WTC11 (cell line): ENCODE measurements at regions not wholly inside any gene's neighbourhood (a gene's known extent, or its start where the extent isn't known, plus 50 kb on each side); places are given as distances from the start of the nearest gene placed in this dataset.
"Not testable (repeated sequence)": the region's sequence is repeated elsewhere in the genome, so short reads cannot be mapped to it uniquely, and the experiment has no call there.

ENCODE experiments used
- ATAC-seq: fragments of 200-7000 bp; cut with Tn5 transposase; 2 replicates; pipeline ENCODE4 v1.10.0; 2021; ENCODE audit warnings: mild to moderate bottlenecking, moderate library complexity
- CTCF ChIA-PET: fragments of 300-600 bp; sonication (Branson Sonifier 250); formaldehyde crosslinking; loops from one replicate; lab custom pipeline; 2021; ENCODE audit warnings: antibody characterized with exemption; lab: Charles Lee
- POLR2A ChIA-PET: fragments of 350-600 bp; sonication (Branson Sonifier 250); formaldehyde crosslinking; loops from one replicate; lab custom pipeline; 2021; ENCODE audit warnings: antibody characterized with exemption; lab: Charles Lee
- DNase-seq: peaks from one replicate; pipeline ENCODE4 v3.0.0; 2021; ENCODE audit warnings: low spot score
- H3K27ac Mint-ChIP-seq: 2 replicates; pipeline ENCODE4 v1.8.0; 2021; ENCODE audit warnings: mixed read lengths
- H3K27me3 Mint-ChIP-seq: 2 replicates; pipeline ENCODE4 v1.8.0; 2021; ENCODE audit warnings: low read depth, mild to moderate bottlenecking, moderate library complexity, mixed read lengths
- H3K36me3 Mint-ChIP-seq: 2 replicates; pipeline ENCODE4 v1.8.0; 2021; ENCODE audit warnings: mixed read lengths
- H3K4me1 Mint-ChIP-seq: 2 replicates; pipeline ENCODE4 v1.8.0; 2022; ENCODE audit warnings: mixed read lengths
- H3K4me3 Mint-ChIP-seq: 2 replicates; pipeline ENCODE4 v1.8.0; 2021; ENCODE audit warnings: mild to moderate bottlenecking, moderate library complexity, mixed read lengths
- H3K9me3 Mint-ChIP-seq: 2 replicates; pipeline ENCODE4 v1.8.0; 2021; ENCODE audit warnings: mixed read lengths
- FOXK1 ChIP-seq: sonication (generic); formaldehyde crosslinking; IDR thresholded peaks from 2 replicates; pipeline ENCODE4 v1.8.0; 2022; ENCODE audit warnings: mild to moderate bottlenecking, moderate library complexity, missing genetic modification reagents
- PRRX2 ChIP-seq: fragments of 250-450 bp; sonication (Bioruptor Pico); IDR thresholded peaks from 2 replicates; pipeline ENCODE4 v1.8.0; 2021; ENCODE audit warnings: mild to moderate bottlenecking
- RELA ChIP-seq: sonication (generic); formaldehyde crosslinking; IDR thresholded peaks from 2 replicates; pipeline ENCODE4 v1.8.1; 2022; ENCODE audit warnings: missing genetic modification reagents, mild to moderate bottlenecking, borderline replicate concordance
- ZBTB21 ChIP-seq: sonication (generic); formaldehyde crosslinking; IDR thresholded peaks from 2 replicates; pipeline ENCODE4 v1.8.1; 2023; ENCODE audit warnings: mild to moderate bottlenecking, missing genetic modification reagents, borderline replicate concordance
- ZNF281 ChIP-seq: sonication (generic); formaldehyde crosslinking; IDR thresholded peaks from 2 replicates; pipeline ENCODE4 v1.8.0; 2023; ENCODE audit warnings: mild to moderate bottlenecking, missing genetic modification reagents
- ZNF416 ChIP-seq: fragments of 250-450 bp; sonication (Bioruptor Pico); IDR thresholded peaks from 2 replicates; pipeline ENCODE4 v1.9.0; 2021; ENCODE audit warnings: mild to moderate bottlenecking, inconsistent platforms
- TF ChIP-seq, protein P1 (sequence below): sonication (generic); formaldehyde crosslinking; IDR thresholded peaks from 2 replicates; pipeline ENCODE4 v1.8.1; 2023; ENCODE audit warnings: mild to moderate bottlenecking, missing genetic modification reagents
- TF ChIP-seq, protein P2 (sequence below): fragments of 200-600 bp; IDR thresholded peaks from 2 replicates; pipeline ENCODE4 v1.8.0; 2022; ENCODE audit warnings: antibody characterized with exemption
- TF ChIP-seq, protein P3 (sequence below): sonication (generic); formaldehyde crosslinking; IDR thresholded peaks from 2 replicates; pipeline ENCODE4 v1.8.1; 2022; ENCODE audit warnings: low read depth, missing genetic modification reagents, borderline replicate concordance

DNA sequence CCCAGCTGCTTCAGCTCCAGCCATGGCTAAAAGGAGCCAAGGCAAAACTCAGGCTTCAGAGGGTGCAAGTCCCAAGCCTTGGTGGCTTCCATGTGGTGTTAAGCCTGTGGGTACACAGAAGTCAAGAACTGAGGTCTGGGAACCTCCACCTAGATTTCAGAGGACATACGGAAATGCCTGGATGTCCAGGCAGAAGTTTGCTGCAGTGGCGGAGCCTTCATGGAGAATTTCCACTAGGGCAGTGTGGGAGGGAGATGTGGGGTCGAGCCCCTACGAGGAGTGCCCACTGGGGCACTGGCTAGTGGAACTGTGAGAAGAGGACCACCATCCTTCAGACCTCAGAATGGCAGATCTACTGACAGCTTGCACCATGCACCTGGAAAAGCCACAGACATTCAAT, 76.1 kb upstream of the KCTD1 start:
- no peak for TF ChIP-seq ZNF416 (CRISPR knock-in tag)
- TF ChIP-seq ZBTB21, result no peak
- no peak for TF ChIP-seq ZNF281 (CRISPR knock-in tag)
- TF ChIP-seq PRRX2 (CRISPR knock-in tag), result no peak
- TF ChIP-seq, protein P1, sequence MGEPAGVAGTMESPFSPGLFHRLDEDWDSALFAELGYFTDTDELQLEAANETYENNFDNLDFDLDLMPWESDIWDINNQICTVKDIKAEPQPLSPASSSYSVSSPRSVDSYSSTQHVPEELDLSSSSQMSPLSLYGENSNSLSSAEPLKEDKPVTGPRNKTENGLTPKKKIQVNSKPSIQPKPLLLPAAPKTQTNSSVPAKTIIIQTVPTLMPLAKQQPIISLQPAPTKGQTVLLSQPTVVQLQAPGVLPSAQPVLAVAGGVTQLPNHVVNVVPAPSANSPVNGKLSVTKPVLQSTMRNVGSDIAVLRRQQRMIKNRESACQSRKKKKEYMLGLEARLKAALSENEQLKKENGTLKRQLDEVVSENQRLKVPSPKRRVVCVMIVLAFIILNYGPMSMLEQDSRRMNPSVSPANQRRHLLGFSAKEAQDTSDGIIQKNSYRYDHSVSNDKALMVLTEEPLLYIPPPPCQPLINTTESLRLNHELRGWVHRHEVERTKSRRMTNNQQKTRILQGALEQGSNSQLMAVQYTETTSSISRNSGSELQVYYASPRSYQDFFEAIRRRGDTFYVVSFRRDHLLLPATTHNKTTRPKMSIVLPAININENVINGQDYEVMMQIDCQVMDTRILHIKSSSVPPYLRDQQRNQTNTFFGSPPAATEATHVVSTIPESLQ (CRISPR knock-in tag), result no peak
- TF ChIP-seq RELA (CRISPR knock-in tag), result no peak
- TF ChIP-seq FOXK1 (CRISPR knock-in tag), result no peak
- Mint-ChIP-seq H3K27me3 (peaks cover 5% of the 10 kb centered on the region), H3K4me1 (peaks cover 3% of the 10 kb centered on the region; the same call in 1 of the 2 replicates), H3K27ac (no peak overlapping the region), H3K9me3 (peaks cover 48% of the 10 kb centered on the region), H3K36me3 (peaks cover 28% of the 10 kb centered on the region), H3K4me3 (no peak overlapping the region)
- ChIA-PET POLR2A (no interaction called here), CTCF (no interaction called here)
- ATAC-seq (no peak), DNase-seq (no peak)

- H3K4me3 Mint-ChIP-seq, H3K27ac Mint-ChIP-seq, H3K4me1 Mint-ChIP-seq, H3K27me3 Mint-ChIP-seq, ATAC-seq, DNase-seq, POLR2A ChIA-PET, CTCF ChIA-PET: not testable (repeated sequence)
- peaks cover 48% of the 10 kb centered on the region for H3K9me3 Mint-ChIP-seq
- peaks cover 28% of the 10 kb centered on the region for H3K36me3 Mint-ChIP-seq
Measured at GRCh38 chr18:26623314-26623713, 75.0 kb upstream of the KCTD1 start.

DNA sequence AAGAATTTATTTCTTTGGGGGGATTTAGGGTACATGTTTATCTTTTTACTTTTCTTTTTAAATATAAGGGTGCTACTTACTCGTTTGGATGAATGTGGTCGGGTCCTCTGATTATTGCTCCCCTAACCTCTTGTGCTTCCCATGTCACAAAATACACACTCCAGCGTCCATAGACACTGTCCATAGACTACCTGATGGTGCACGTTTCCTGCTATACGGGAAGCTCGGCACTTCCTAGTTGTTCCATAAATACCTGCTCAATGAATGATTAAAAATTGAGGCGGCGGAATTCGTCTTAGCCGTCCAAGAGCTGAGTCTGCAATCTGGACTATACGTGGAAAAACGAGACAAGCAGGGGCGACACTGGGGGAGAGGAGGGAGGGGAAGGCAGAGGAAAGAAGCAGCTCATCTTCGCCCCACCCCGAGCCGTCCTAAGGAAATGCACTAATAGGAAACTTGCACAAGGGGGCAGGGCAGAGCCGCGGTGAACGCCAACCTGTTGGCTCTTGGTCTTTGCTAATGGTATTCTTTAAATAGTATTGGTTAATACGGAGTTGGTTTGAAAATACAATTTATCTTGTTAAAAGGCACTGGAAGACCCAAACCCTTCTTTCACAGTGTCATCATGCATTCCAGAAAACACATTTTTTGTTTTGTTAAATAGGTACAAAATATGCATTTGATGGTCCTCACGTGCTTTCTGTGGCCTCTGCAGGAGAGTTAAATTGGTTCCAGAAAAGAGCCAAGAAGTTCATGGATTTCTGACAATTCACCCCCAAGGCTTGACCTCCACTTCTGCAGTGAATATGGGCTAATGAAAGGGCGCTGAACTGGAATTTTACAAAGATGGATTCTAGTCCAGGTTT, 73.0 kb upstream of the KCTD1 start:
- Mint-ChIP-seq H3K9me3 (peaks cover 42% of the 10 kb centered on the region), H3K4me3 (peak overlapping the region; percentile 36; the same call in 1 of the 2 replicates), H3K4me1 (peaks cover 14% of the 10 kb centered on the region), H3K36me3 (peaks cover 28% of the 10 kb centered on the region), H3K27me3 (peaks cover 5% of the 10 kb centered on the region), H3K27ac (no peak overlapping the region)
- ATAC-seq (peak; percentile 99), DNase-seq (peak; percentile 71)
- ChIA-PET CTCF (interaction anchor here (0.5 to 2.8 kb wide), 56 partner anchors 8 to 1660 kb away, joined by 3 to 23 read pairs (median 4); partner anchors contain the start of genes AQP4 and KCTD1), POLR2A (interaction anchor here (1.0 kb wide), 1 partner anchor 74 kb away, joined by 3 read pairs; no protein-coding TSS in a partner anchor)
- TF ChIP-seq, protein P2, sequence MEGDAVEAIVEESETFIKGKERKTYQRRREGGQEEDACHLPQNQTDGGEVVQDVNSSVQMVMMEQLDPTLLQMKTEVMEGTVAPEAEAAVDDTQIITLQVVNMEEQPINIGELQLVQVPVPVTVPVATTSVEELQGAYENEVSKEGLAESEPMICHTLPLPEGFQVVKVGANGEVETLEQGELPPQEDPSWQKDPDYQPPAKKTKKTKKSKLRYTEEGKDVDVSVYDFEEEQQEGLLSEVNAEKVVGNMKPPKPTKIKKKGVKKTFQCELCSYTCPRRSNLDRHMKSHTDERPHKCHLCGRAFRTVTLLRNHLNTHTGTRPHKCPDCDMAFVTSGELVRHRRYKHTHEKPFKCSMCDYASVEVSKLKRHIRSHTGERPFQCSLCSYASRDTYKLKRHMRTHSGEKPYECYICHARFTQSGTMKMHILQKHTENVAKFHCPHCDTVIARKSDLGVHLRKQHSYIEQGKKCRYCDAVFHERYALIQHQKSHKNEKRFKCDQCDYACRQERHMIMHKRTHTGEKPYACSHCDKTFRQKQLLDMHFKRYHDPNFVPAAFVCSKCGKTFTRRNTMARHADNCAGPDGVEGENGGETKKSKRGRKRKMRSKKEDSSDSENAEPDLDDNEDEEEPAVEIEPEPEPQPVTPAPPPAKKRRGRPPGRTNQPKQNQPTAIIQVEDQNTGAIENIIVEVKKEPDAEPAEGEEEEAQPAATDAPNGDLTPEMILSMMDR, result peak; percentile 80
- TF ChIP-seq, protein P3, sequence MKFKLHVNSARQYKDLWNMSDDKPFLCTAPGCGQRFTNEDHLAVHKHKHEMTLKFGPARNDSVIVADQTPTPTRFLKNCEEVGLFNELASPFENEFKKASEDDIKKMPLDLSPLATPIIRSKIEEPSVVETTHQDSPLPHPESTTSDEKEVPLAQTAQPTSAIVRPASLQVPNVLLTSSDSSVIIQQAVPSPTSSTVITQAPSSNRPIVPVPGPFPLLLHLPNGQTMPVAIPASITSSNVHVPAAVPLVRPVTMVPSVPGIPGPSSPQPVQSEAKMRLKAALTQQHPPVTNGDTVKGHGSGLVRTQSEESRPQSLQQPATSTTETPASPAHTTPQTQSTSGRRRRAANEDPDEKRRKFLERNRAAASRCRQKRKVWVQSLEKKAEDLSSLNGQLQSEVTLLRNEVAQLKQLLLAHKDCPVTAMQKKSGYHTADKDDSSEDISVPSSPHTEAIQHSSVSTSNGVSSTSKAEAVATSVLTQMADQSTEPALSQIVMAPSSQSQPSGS, result no peak
